ENCODE measurements at regions not wholly inside any gene's neighbourhood (a gene's known extent, or its start where the extent isn't known, plus 50 kb on each side); places are given as distances from the start of the nearest gene placed in this dataset.

GRCh38 chr13:40189898-40190630 lies 476.4 kb downstream of the FOXO1 start:
- DNase-seq (ENCODE audit: low read depth): no peak

GRCh38 chr13:40190641-40191100 lies 475.8 kb downstream of the FOXO1 start:
- DNase-seq (ENCODE audit: low read depth): peak; percentile 75

DNA sequence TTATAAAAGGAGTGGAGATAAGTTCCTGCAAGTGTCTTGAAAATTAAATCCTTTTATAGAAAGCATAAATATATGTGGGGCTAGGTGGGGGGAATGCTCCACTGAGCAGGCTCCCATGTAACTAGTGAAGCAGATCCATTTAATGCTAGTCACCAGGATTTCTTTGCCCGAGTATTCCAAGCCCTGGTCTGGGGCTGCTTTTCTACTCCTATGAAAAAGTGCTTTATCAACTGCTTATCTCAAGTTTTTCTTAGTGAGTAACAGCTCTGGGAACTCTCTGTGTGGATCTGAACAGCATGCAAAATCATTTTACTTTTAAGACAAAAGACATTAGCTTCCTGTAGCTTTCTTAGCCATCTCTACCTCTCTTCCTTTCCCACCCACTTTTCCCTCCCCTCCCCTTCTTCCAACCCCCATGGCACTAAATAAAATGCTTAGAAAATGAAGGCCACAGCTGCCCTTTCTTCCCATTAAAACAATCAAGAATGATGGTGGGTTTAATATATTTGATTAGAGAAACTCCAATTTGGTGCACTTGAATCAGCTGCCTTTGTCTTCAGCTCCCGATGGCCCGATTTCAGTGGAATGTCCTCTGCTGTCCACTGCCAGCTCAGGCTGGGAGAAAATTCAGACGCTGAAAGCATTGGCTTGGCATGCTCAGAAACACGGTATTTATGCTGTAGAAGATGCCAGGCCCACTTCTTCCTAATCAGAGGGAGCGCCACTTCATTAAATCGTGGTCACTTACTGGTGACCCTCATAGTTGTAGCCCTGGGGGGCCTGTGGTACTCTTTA lies 475.1 kb downstream of the FOXO1 start:
- DNase-seq (ENCODE audit: low read depth): no peak

DNA sequence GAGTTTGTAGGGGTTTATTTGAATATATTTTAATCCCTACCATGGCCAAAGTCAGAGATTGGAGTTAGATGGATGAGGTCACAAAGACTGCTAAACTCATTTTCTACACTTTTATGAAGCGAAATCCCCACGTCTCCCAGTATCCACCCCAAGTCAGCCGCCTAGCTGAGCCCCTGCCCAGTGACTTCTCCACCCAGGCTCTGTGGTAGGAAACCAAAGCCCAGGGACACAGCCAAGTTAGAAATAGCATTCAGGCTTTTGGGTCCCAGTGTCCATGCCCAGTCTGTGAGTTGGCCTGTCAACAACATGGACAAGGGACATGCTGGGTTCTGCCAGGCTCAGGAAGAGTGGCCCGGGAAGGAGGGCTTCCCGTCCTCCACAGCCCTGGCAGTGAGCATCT lies 474.0 kb downstream of the FOXO1 start:
- no peak for DNase-seq (ENCODE audit: low read depth)

- no peak for DNase-seq (ENCODE audit: low read depth)
These were observed 473.6 kb downstream of the FOXO1 start for GRCh38 chr13:40192858-40193257.

DNA sequence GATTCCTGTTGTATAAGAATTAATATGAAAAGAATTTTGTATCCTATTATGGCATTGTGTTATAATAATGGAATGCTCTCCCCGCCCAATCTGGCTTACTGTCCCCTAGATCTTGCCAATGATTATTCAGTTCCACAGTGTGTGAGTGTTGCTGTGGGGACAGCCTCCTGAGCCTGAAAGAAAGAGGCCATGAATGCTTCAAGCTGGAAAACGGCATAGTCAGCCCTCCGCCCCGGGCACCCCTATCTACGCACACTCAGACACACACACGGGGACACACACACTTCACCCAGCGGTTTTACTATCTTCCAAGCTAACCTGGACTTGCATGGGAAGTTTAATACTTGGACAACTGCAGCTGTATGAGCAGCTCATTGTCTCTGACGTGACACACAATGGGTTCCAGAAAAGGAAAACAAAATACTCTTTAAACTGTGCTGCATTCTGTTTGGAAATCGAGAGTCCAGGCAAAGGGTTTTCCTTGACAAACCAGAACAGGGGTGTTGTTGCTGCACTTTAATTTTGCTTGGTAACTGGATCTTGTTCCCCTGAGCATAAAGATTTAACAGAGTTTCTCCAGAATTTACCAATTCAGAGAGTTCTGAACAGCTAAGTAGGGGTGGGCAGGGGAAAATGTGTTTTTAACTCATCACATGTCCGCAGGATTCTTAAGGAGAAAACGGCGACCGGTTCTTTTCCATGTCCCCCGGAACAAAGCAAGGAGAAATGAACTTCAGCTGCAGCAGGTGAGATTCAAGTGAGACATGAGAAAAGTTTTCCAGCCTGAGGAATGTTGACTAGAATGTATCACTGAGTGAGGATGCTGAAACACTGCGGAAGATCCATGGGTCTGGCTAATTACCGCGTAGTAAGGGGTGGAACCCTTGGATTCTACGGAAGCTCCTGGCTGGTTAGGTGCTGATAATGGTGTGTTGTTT lies 472.9 kb downstream of the FOXO1 start:
- no peak for DNase-seq (ENCODE audit: low read depth)

DNA sequence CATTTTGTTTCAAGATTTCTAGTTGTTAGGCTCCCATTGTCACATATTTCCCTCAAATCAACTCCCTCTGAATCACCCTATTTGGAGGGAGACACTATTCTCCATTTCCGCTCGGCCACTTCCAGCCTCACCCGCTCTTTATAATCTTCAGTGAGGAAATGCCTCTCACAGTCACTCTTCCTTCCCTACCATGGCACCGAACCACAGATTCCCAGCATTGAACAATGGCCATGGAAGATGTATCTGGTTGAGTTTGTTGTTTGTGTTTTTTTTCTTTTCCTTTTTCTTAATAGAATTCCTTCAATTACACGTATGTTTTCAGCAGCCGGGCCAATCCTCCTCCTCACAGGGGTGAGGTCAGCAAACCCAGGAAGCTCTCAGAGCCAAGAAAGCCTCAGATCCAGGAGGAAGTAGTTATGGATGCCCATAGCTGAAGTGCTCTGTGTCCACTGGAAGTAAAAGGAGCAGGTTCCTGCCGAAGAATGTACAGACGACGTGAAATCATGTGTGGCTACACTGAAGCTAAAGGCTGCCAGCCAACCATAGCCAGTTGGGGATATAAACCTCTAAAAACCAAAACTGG lies 472.1 kb downstream of the FOXO1 start:
- DNase-seq (ENCODE audit: low read depth): no peak

DNA sequence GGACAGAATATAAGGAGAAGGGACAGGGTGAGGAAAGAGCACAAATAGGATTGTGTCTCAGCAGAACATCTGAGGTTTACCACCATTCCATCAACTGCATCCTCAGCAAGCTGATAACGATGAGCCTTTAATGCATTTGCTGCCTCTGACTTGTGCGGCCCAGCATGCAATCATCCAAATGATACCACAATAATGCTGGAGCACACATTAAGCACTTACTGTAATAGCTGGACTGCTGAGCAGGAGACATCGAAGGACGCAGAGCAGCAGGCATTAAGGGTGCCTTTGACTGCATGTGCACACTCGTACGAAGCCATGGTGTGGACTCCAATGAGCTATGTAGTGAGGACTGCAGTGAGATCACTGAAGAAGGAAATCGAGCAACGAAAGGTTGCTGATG lies 469.4 kb downstream of the FOXO1 start:
- no peak for DNase-seq (ENCODE audit: low read depth)

- no peak for DNase-seq (ENCODE audit: low read depth)
These were observed 468.4 kb downstream of the FOXO1 start for GRCh38 chr13:40197936-40198595.

GRCh38 chr13:40200273-40200978 lies 466.0 kb downstream of the FOXO1 start:
- no peak for DNase-seq (ENCODE audit: low read depth)

DNA sequence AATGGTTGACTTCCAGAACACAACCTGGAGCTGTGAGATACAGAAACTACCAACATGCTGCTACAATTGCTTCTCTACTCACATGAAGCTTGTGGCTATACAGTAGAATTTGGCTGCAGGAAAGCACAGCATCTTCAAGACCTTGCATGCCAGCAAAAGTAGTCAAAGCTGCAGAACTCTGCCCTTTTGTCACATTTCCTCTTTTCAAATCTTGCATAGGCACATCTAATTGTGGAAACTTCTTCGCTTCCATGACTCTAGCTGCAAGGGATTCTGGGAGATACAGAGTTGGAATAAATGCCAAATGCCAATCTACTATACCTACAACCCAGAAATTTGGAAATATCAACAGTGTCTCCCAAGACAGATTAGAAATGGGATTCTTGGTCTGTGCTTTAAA lies 462.2 kb downstream of the FOXO1 start:
- no peak for DNase-seq (ENCODE audit: low read depth)

- DNase-seq (ENCODE audit: low read depth): no peak
These were observed 460.6 kb downstream of the FOXO1 start for GRCh38 chr13:40205771-40206240.

DNA sequence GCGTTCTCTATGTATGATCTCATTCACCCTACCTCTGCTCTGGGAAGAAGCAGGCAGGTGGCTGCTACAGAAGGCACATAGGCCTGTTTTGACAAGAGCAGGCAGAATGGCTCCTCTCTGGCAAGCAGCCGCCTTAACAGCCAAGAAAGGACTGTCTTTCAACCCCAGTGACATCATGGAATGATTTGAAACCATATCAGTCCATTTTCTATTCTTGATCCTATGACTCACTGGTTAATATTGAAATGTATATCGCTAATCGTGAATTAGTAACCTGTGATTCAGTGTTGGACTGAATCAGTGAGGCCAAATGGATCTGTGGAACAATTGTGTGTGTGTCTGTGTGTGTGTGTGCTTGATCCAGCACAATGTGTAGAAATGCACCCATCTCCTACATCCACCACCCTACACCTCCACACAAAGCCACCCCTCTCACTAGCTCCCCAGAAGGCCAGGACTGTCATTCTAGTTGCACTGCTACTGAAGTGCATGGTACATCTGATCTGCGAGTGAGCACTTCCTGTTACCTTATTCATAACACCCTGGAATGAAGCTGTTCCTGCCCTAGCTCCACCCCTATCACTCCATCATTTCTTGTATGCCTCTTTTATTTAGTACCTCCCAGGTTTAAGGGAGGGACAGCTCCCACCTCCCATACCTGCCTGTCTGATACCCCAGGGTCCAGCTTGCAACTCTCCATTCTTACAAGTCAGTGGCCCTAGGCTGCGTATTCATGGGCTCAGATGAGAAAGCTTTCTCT lies 460.0 kb downstream of the FOXO1 start:
- DNase-seq (ENCODE audit: low read depth): peak; percentile 20

- DNase-seq (ENCODE audit: low read depth): no peak
These were observed 459.4 kb downstream of the FOXO1 start for GRCh38 chr13:40207001-40207478.

DNA sequence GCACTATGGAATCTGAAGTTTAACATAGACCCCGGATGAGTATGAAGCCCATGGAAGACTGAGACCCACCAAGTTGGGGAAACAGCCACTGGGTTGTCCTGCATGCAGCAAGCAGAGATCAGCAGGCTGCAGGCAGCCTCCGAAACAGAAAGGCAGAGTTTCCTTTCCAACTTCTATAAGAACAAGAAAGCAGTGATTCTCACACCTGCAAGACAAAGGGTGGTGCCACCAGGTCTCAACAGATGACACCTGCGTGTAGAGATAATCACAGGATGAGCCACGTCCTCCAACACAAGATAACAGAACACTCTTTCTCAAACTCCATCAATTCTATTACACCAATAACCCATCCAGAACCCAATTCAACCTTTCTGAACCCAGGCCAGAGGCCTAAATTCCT lies 457.9 kb downstream of the FOXO1 start:
- DNase-seq (ENCODE audit: low read depth): no peak

DNA sequence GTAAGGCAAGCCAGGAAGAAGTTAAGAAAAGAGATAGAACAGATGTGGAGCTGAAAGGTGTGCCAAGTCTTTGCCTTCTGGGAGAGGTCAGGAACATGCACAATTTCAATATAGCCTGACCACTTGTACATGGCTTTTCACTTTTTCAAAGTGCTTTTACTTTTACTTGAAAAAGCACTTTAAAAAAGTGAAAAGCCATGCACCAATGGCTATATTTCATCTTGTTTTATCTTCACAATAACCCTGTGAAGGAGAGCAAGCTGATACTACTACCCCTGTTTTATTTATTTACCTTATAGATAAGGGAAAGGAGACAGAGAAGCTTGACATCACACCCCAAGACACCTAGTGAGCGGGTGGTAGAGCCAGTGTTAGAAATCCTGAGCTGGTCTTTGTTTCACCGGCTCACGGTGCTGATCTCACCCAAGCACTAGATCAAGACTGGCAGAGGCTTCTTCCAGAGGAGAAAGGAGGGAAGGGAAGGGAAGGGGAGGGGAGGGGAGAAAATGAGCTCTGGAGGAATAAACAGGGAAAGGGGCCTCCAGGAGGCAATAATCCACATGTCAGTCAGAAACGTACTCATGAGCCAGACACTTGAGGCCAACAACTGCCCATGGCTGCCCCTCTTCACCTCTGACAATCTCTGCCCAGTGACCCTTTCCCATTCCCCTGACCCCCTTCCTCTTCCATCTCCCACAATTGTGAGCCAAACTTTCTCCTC lies 455.4 kb downstream of the FOXO1 start:
- DNase-seq (ENCODE audit: low read depth): no peak

GRCh38 chr13:40211586-40211968 lies 454.9 kb downstream of the FOXO1 start:
- DNase-seq (ENCODE audit: low read depth): no peak

DNA sequence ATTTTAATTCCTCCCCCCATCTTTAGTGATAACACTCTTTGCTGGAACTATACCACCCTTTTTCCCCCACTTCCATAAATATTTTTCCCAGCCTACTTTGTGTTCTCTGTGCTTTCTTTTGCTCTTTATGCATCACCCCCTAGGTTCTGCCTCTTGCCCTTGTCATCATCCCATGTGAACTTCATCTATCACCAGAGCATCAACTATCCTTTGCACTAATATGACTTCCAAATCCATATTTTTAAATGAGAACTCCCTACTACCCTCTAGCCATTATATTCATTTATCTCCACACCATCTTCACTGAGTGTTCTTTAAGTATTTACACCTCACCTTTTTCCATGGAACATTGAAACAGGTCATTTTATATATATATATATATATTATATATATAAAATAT lies 452.7 kb downstream of the FOXO1 start:
- DNase-seq (ENCODE audit: low read depth): no peak

DNA sequence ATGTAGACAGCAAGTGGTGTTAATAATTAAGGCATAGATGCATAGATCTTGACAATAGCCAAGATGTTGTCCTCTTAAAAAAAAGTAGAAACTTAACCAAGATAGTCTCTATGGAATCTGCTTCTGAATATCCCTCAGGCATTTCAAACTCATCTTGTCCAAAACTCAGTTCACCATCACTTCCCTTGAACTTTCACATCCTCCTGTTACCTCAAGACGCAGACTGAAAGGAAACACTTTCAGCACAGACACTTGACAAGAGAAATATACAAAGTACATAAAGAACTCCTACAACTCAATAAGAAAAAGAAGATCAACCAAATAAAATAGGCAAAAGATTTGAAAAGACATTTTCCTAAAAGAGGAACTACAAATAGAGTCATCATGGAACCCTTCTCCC lies 451.1 kb downstream of the FOXO1 start:
- no peak for DNase-seq (ENCODE audit: low read depth)
